HCT116 (cell line): ENCODE measurements at regions not wholly inside any gene's neighbourhood (a gene's known extent, or its start where the extent isn't known, plus 50 kb on each side); places are given as distances from the start of the nearest gene placed in this dataset.

Experiments used
- ATAC-seq: fragments of 200-7000 bp; cut with Tn5 transposase; 2 replicates; pipeline ENCODE4 v1.9.1; 2020; ENCODE audit warnings: mild to moderate bottlenecking, moderate library complexity
- BruUV-seq: library from RNA; stranded (reverse); fragments of 400-500 nt; replicated peaks from 2 replicates; lab custom pipeline; 2021; lab: Mats Ljungman, UMichigan
- CTCF ChIA-PET: fragments of 300-600 bp; sonication (Branson Sonifier 250); formaldehyde crosslinking; loops from one replicate; lab custom pipeline; 2021; ENCODE audit warnings: antibody characterized with exemption; lab: Charles Lee
- POLR2A ChIA-PET: fragments of 300-600, 350-600 bp; sonication (Branson Sonifier 250); formaldehyde crosslinking; loops from one replicate; lab custom pipeline; 2021; ENCODE audit warnings: antibody characterized with exemption; lab: Charles Lee
- RAD21 ChIA-PET, 2 experiments: fragments of 300-600 bp; sonication (Branson Sonifier 250); formaldehyde crosslinking; loops; one replicate each; lab custom pipeline; 2023; ENCODE audit warnings: low total read pairs in 2 of 2; ENCODE audit not compliant: uncharacterized antibody in 2 of 2, unreplicated experiment in 2 of 2, low non-redundant PET in 1 of 2; lab: Charles Lee
- DNase-seq: peaks from one replicate; pipeline ENCODE4 v3.0.0-alpha.2; 2010; ENCODE audit warnings: low read depth, low spot score
- H2AFZ ChIP-seq: fragments of 200-600 bp; shearing (Covaris generic), sonication (generic); 2 replicates; pipeline ENCODE4 v1.6.1; 2017; ENCODE audit warnings: low read depth, mixed run types, mixed read lengths, antibody characterized with exemption, low read length; ENCODE audit not compliant: poor library complexity, severe bottlenecking
- H3K27ac ChIP-seq: 2 replicates; pipeline ENCODE4 v1.5.1; 2012; ENCODE audit warnings: low read depth, low read length
- H3K27me3 ChIP-seq: fragments of 200-600 bp; sonication (generic); 2 replicates; pipeline ENCODE4 v1.6.1; 2016; ENCODE audit warnings: mixed run types, low read length, mixed read lengths; ENCODE audit not compliant: insufficient read depth
- H3K36me3 ChIP-seq, 2 experiments: fragments of 200-500 bp in 1 of 2; fragments of 200-600 bp in 1 of 2; sonication (Bioruptor generic) in 1 of 2; sonication (generic) in 1 of 2; 2 replicates each; pipeline versions ENCODE4 v1.5.1 to v1.6.1; 2014 to 2016; ENCODE audit warnings: low read length in 2 of 2, inconsistent platforms in 1 of 2, mixed read lengths in 1 of 2, mixed run types in 1 of 2; ENCODE audit not compliant: insufficient read depth in 2 of 2, control insufficient read depth in 1 of 2
- H3K4me1 ChIP-seq, 2 experiments: fragments of 200-600 bp in 1 of 2; sonication (generic) in 1 of 2; 2 replicates each; pipeline versions ENCODE4 v1.5.1 to v1.6.1; 2012 to 2017; ENCODE audit warnings: low read length in 2 of 2, inconsistent platforms in 1 of 2, mild to moderate bottlenecking in 1 of 2, mixed read lengths in 1 of 2, mixed run types in 1 of 2, moderate library complexity in 1 of 2; ENCODE audit not compliant: insufficient read depth in 2 of 2, control insufficient read depth in 1 of 2
- H3K4me2 ChIP-seq: fragments of 200-600 bp; sonication (generic); 2 replicates; pipeline ENCODE4 v1.6.1; 2017; ENCODE audit warnings: mixed run types, low read length, mixed read lengths
- H3K4me3 ChIP-seq, 2 experiments: fragments of 200-600 bp in 1 of 2; sonication (generic) in 1 of 2; replicated peaks in 1 of 2; 2 replicates each; pipeline ENCODE4 v1.5.1; 2011 to 2016; ENCODE audit warnings: low read length in 2 of 2, control low read depth in 1 of 2, low read depth in 1 of 2, mild to moderate bottlenecking in 1 of 2, mixed read lengths in 1 of 2, mixed run types in 1 of 2
- H3K79me2 ChIP-seq: fragments of 200-600 bp; sonication (generic); 2 replicates; pipeline ENCODE4 v1.6.1; 2017; ENCODE audit warnings: mild to moderate bottlenecking, mixed run types, low read length, moderate library complexity, mixed read lengths; ENCODE audit not compliant: insufficient read depth
- H3K9ac ChIP-seq: fragments of 200-600 bp; sonication (generic); 2 replicates; pipeline ENCODE4 v1.6.1; 2016; ENCODE audit warnings: low read length, mixed read lengths
- H3K9me2 ChIP-seq: fragments of 200-600 bp; sonication (generic), shearing (Covaris generic); 2 replicates; pipeline ENCODE4 v1.6.1; 2017; ENCODE audit warnings: mixed run types, mild to moderate bottlenecking, moderate library complexity; ENCODE audit not compliant: insufficient read depth
- H3K9me3 ChIP-seq, 2 experiments: fragments of 200-500 bp in 1 of 2; fragments of 200-600 bp in 1 of 2; sonication (Bioruptor generic) in 1 of 2; sonication (generic) in 1 of 2; 2 replicates each; pipeline ENCODE4 v1.6.1; 2014 to 2017; ENCODE audit warnings: low read length in 2 of 2, mixed read lengths in 2 of 2, inconsistent platforms in 1 of 2, low read depth in 1 of 2, mild to moderate bottlenecking in 1 of 2, mixed run types in 1 of 2, moderate library complexity in 1 of 2; ENCODE audit not compliant: control insufficient read depth in 1 of 2, insufficient read depth in 1 of 2
- H4K20me1 ChIP-seq: fragments of 200-600 bp; sonication (generic), shearing (Covaris generic); 2 replicates; pipeline ENCODE4 v1.6.1; 2017; ENCODE audit warnings: mixed run types, mild to moderate bottlenecking, moderate library complexity; ENCODE audit not compliant: insufficient read depth
- CBX3 ChIP-seq: IDR thresholded peaks from 2 replicates; pipeline ENCODE4 v1.6.1; 2012; ENCODE audit warnings: low read depth
- CTCF ChIP-seq, 3 experiments: fragments of 200-600 bp in 1 of 3; sonication (generic) in 1 of 3; IDR thresholded peaks in 2 of 3; conservative IDR thresholded peaks in 1 of 3; 2 replicates each; pipeline ENCODE4 v1.5.1; 2012 to 2017; ENCODE audit warnings: low read depth in 2 of 3, low read length in 2 of 3, antibody characterized with exemption in 1 of 3, borderline replicate concordance in 1 of 3, control low read depth in 1 of 3, mild to moderate bottlenecking in 1 of 3, mixed read lengths in 1 of 3, mixed run types in 1 of 3, moderate library complexity in 1 of 3; ENCODE audit not compliant: insufficient read depth in 1 of 3
- EZH2 ChIP-seq: fragments of 200-600 bp; sonication (generic); IDR thresholded peaks from 2 replicates; pipeline ENCODE4 v1.6.1; 2017; ENCODE audit warnings: antibody characterized with exemption, mixed run types
- EZH2phosphoT487 ChIP-seq: fragments of 200-600 bp; IDR thresholded peaks from 2 replicates; pipeline ENCODE4 v1.6.1; 2018; ENCODE audit warnings: antibody characterized with exemption, borderline replicate concordance
- FOSL1 ChIP-seq: IDR thresholded peaks from 2 replicates; pipeline ENCODE4 v1.6.1; 2012; ENCODE audit warnings: low read depth
- RAD21 ChIP-seq: IDR thresholded peaks from 2 replicates; pipeline ENCODE4 v1.6.1; 2012; ENCODE audit warnings: low read depth, mild to moderate bottlenecking
- SIN3A ChIP-seq: IDR thresholded peaks from 2 replicates; pipeline ENCODE4 v1.6.1; 2012; ENCODE audit warnings: low read depth
- SRF ChIP-seq: IDR thresholded peaks from 2 replicates; pipeline ENCODE4 v1.6.1; 2012; ENCODE audit warnings: low read depth
- ZFX ChIP-seq: fragments of 450-650 bp; IDR thresholded peaks from 2 replicates; pipeline ENCODE4 v1.6.1; 2017
- intact Hi-C: fragments of 100-400 bp; cut with micrococcal nuclease; formaldehyde crosslinking; loops from 2 replicates; pipeline ENCODE4 v1.10.0; 2022
- TF ChIP-seq, protein P1 (sequence below): IDR thresholded peaks from 2 replicates; pipeline ENCODE4 v1.6.1; 2012
- TF ChIP-seq, protein P2 (sequence below): IDR thresholded peaks from 2 replicates; pipeline ENCODE4 v1.6.1; 2012
- TF ChIP-seq, protein P3 (sequence below): IDR thresholded peaks from 2 replicates; pipeline ENCODE4 v1.6.1; 2011; ENCODE audit warnings: mild to moderate bottlenecking, low read length, moderate library complexity; ENCODE audit not compliant: insufficient replicate concordance; ENCODE audit errors: extremely low read depth

DNA sequence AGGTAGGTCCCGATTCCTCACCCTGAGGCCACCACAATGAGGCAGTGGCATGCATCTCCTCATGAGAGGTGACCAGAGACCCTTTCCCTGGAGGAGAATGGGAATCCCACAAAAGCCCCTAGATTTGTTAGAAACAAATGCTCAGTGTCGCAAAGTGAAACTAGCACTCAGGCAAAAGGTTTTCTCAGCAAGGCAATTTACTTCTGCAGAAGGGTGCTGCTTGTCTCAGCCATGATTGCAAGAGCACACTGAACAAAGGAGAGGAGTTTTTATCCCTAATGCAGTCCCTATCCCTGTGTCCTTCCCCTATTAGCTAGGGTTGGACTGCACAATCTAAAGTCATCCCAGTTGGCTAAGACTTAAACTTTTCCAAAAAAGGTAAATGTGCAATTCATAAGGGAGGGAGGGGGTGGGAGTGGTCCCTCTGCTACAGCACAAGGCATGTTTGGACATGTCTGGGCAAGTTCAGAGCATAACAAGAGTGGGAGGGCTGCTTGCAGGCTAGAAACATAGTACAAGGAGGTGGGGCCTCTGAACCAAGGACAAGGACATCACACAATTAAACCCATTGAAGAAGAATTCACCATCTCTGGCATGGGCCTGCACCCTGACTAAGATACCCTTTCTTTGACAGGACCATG, 185.3 kb downstream of the CCNG2 start:
- CTCF ChIA-PET = no interaction called here
- no TSS peak for BruUV-seq

More for the DNA sequence above, 185.3 kb downstream of the CCNG2 start:
- H3K4me1 ChIP-seq = no peaks in the 10 kb centered on the region
- TF ChIP-seq FOSL1 (no peak), SRF (no peak), CBX3 (no peak), CTCF (IDR thresholded peaks at IDR 0.05 in 2 of 3, conservative IDR thresholded peaks at IDR 0.05 in 1 of 3; ENCODE audit: borderline replicate concordance in 1 of 3, insufficient read depth in 1 of 3, low read depth in 2 of 3, low read length in 2 of 3) (no peak), RAD21 (no peak), ZFX (no peak), EZH2phosphoT487 (no peak), EZH2 (no peak), SIN3A (no peak)
- TF ChIP-seq, protein P1, sequence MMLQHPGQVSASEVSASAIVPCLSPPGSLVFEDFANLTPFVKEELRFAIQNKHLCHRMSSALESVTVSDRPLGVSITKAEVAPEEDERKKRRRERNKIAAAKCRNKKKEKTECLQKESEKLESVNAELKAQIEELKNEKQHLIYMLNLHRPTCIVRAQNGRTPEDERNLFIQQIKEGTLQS = no peak
- TF ChIP-seq, protein P2, sequence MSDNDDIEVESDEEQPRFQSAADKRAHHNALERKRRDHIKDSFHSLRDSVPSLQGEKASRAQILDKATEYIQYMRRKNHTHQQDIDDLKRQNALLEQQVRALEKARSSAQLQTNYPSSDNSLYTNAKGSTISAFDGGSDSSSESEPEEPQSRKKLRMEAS = no peak
- TF ChIP-seq, protein P3, sequence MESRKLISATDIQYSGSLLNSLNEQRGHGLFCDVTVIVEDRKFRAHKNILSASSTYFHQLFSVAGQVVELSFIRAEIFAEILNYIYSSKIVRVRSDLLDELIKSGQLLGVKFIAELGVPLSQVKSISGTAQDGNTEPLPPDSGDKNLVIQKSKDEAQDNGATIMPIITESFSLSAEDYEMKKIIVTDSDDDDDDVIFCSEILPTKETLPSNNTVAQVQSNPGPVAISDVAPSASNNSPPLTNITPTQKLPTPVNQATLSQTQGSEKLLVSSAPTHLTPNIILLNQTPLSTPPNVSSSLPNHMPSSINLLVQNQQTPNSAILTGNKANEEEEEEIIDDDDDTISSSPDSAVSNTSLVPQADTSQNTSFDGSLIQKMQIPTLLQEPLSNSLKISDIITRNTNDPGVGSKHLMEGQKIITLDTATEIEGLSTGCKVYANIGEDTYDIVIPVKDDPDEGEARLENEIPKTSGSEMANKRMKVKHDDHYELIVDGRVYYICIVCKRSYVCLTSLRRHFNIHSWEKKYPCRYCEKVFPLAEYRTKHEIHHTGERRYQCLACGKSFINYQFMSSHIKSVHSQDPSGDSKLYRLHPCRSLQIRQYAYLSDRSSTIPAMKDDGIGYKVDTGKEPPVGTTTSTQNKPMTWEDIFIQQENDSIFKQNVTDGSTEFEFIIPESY = no peak
- H3K36me3 ChIP-seq = no peaks in the 10 kb centered on the region
- H3K4me3 ChIP-seq = no peak overlapping the region
- no peaks in the 10 kb centered on the region for H4K20me1 ChIP-seq
- H3K4me2 ChIP-seq = no peak overlapping the region
- ATAC-seq = no peak
- H3K9me3 ChIP-seq = peaks cover 0 to 7% of the 10 kb centered on the region in 2 experiments; a peak in 2 of 4 replicates
- no peaks in the 10 kb centered on the region for H3K27me3 ChIP-seq
- H3K79me2 ChIP-seq = no peaks in the 10 kb centered on the region
- H3K9me2 ChIP-seq = no peaks in the 10 kb centered on the region
- RAD21 ChIA-PET = no interaction called here
- no peak overlapping the region for H3K27ac ChIP-seq
- POLR2A ChIA-PET = no interaction called here
- H2AFZ ChIP-seq = no peak overlapping the region
- DNase-seq = no peak
- intact Hi-C loops = no loop called here
- H3K9ac ChIP-seq = no peak overlapping the region
